ENCODE measurements at regions not wholly inside any gene's neighbourhood (a gene's known extent, or its start where the extent isn't known, plus 50 kb on each side); places are given as distances from the start of the nearest gene placed in this dataset.

GRCh38 chr15:35986191-35986721 is 440.3 kb upstream of the DPH6 start:
- Histone ChIP-seq H3K4me1 (ENCODE audit: insufficient read depth, low read length) (no peaks in the 10 kb centered on the region), H3K9me3 (ENCODE audit: insufficient read depth, low read depth, low read length) (no peaks in the 10 kb centered on the region), H3K27ac (ENCODE audit: low read length) (no peak overlapping the region), H3K9ac (ENCODE audit: low read depth, low read length) (no peak overlapping the region), H3K36me3 (ENCODE audit: insufficient read depth, low read depth, low read length) (no peaks in the 10 kb centered on the region), H3K4me3 (ENCODE audit: low read length) (no peak overlapping the region), H3K27me3 (ENCODE audit: insufficient read depth, low read length) (no peaks in the 10 kb centered on the region)

- Histone ChIP-seq H3K4me1 (ENCODE audit: insufficient read depth, low read length) (no peaks in the 10 kb centered on the region), H3K36me3 (ENCODE audit: insufficient read depth, low read depth, low read length) (no peaks in the 10 kb centered on the region), H3K4me3 (ENCODE audit: low read length) (no peak overlapping the region), H3K27ac (ENCODE audit: low read length) (no peak overlapping the region), H3K9me3 (ENCODE audit: insufficient read depth, low read depth, low read length) (no peaks in the 10 kb centered on the region), H3K9ac (ENCODE audit: low read depth, low read length) (no peak overlapping the region), H3K27me3 (ENCODE audit: insufficient read depth, low read length) (no peaks in the 10 kb centered on the region)
Measured at GRCh38 chr15:35987056-35987455, 441.1 kb upstream of the DPH6 start.

GRCh38 chr15:35991386-35991785 is 445.4 kb upstream of the DPH6 start:
- Histone ChIP-seq H3K9ac (ENCODE audit: low read depth, low read length) (no peak overlapping the region), H3K4me1 (ENCODE audit: insufficient read depth, low read length) (no peaks in the 10 kb centered on the region), H3K9me3 (ENCODE audit: insufficient read depth, low read depth, low read length) (no peaks in the 10 kb centered on the region), H3K27ac (ENCODE audit: low read length) (no peak overlapping the region), H3K27me3 (ENCODE audit: insufficient read depth, low read length) (no peaks in the 10 kb centered on the region), H3K4me3 (ENCODE audit: low read length) (no peak overlapping the region), H3K36me3 (ENCODE audit: insufficient read depth, low read depth, low read length) (no peaks in the 10 kb centered on the region)

DNA sequence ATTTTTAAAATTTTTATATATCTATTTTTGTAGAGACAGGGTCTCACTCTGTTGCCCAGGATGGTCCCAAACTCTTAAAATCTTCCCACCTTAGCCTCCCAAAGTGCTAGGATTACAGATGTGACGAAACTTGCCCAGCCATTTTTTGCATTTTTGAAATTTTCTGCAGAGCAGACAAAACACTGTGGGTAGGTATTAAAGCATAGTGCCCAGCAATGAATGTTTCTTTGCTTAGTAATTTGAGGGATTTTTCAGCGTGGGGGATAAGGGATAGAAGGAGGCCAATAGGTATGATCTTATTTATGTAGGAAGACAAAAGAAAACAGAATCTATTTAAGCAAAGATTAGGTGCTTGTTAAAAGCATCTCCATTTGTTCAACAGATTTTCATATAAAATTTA is 446.8 kb upstream of the DPH6 start:
- Histone ChIP-seq H3K9ac (ENCODE audit: low read depth, low read length) (no peak overlapping the region), H3K36me3 (ENCODE audit: insufficient read depth, low read depth, low read length) (no peaks in the 10 kb centered on the region), H3K4me1 (ENCODE audit: insufficient read depth, low read length) (no peaks in the 10 kb centered on the region), H3K27ac (ENCODE audit: low read length) (no peak overlapping the region), H3K4me3 (ENCODE audit: low read length) (no peak overlapping the region), H3K9me3 (ENCODE audit: insufficient read depth, low read depth, low read length) (no peaks in the 10 kb centered on the region), H3K27me3 (ENCODE audit: insufficient read depth, low read length) (no peaks in the 10 kb centered on the region)

DNA sequence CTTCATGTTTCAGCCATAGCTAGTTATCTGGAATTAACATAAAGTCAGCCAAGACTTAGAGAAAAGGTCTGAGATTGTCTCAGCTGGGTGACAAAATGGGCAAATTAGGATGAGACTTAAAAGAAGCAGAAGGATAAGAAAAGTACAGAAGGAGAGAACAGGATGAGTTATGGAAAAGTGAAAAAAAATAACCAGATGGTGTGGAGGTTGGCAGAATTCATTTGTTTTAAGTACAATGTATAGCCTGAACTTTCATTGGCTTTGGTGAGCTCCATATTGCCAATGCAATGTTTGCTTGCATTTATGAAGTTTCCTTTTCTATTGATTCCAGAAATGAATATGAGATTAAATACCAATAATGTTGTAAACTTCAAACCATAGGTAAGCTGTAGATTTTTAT is 447.2 kb upstream of the DPH6 start:
- no peaks in the 10 kb centered on the region for H3K9me3 ChIP-seq (ENCODE audit: insufficient read depth, low read depth, low read length)
- no peak overlapping the region for H3K4me3 ChIP-seq (ENCODE audit: low read length)
- no peaks in the 10 kb centered on the region for H3K27me3 ChIP-seq (ENCODE audit: insufficient read depth, low read length)
- H3K27ac ChIP-seq (ENCODE audit: low read length), result no peak overlapping the region
- H3K4me1 ChIP-seq (ENCODE audit: insufficient read depth, low read length), result no peaks in the 10 kb centered on the region
- H3K36me3 ChIP-seq (ENCODE audit: insufficient read depth, low read depth, low read length), result no peaks in the 10 kb centered on the region
- no peak overlapping the region for H3K9ac ChIP-seq (ENCODE audit: low read depth, low read length)

DNA sequence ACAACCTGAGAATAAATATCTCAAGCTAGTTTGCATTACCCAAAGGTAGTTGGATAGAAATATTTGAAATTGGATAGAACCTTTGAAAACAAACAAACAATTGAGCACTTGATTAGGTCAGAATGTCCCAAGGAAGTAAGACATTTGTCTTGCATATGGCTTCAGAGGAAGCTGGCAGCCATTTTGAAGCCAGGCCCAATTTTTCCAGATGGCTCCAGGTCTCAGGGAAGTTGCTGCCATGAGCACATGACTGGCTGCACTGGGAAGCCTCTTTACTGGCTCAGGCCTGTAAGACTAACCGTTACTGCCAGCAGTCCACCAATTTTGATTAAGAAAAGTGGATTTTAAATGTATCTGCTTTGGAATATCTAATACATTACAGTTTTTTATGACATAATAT is 448.9 kb upstream of the DPH6 start:
- H3K4me3 ChIP-seq (ENCODE audit: low read length), result no peak overlapping the region
- no peaks in the 10 kb centered on the region for H3K27me3 ChIP-seq (ENCODE audit: insufficient read depth, low read length)
- H3K9me3 ChIP-seq (ENCODE audit: insufficient read depth, low read depth, low read length), result no peaks in the 10 kb centered on the region
- H3K36me3 ChIP-seq (ENCODE audit: insufficient read depth, low read depth, low read length), result no peaks in the 10 kb centered on the region
- no peaks in the 10 kb centered on the region; the same call in 1 of the 2 replicates for H3K4me1 ChIP-seq (ENCODE audit: insufficient read depth, low read length)
- H3K9ac ChIP-seq (ENCODE audit: low read depth, low read length), result no peak overlapping the region
- H3K27ac ChIP-seq (ENCODE audit: low read length), result no peak overlapping the region

- H3K36me3 ChIP-seq (ENCODE audit: insufficient read depth, low read depth, low read length), result no peaks in the 10 kb centered on the region
- no peak overlapping the region for H3K4me3 ChIP-seq (ENCODE audit: low read length)
- H3K9ac ChIP-seq (ENCODE audit: low read depth, low read length), result no peak overlapping the region
- H3K27me3 ChIP-seq (ENCODE audit: insufficient read depth, low read length), result no peaks in the 10 kb centered on the region
- H3K27ac ChIP-seq (ENCODE audit: low read length), result no peak overlapping the region
- H3K9me3 ChIP-seq (ENCODE audit: insufficient read depth, low read depth, low read length), result no peaks in the 10 kb centered on the region
- H3K4me1 ChIP-seq (ENCODE audit: insufficient read depth, low read length), result no peaks in the 10 kb centered on the region; the same call in 1 of the 2 replicates
Measured at GRCh38 chr15:35998663-35999602, 453.0 kb upstream of the DPH6 start.

GRCh38 chr15:36004891-36005490 is 459.0 kb upstream of the DPH6 start:
- H3K4me1 ChIP-seq (ENCODE audit: insufficient read depth, low read length), result no peaks in the 10 kb centered on the region; the same call in 1 of the 2 replicates

DNA sequence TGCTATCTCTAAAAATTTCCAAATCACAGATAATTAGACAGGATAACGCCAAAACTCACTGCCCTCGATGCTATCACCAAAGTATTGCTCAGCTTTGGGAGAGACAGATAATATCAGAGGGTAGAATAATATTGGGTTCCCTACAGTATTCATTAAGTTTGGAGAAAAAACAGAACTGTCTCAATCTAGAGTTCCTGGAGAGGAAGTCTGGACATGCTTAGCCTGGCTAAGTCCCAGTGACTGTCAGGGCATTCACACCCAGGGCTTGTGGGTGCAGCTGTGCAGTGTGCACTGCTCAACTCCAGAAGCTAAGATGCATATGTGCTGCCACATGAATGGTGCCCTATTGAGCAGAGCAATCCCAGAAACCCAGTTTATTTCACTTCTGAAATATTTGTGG is 459.6 kb upstream of the DPH6 start:
- no peaks in the 10 kb centered on the region for H3K27me3 ChIP-seq (ENCODE audit: insufficient read depth, low read length)
- no peak overlapping the region for H3K27ac ChIP-seq (ENCODE audit: low read length)
- no peaks in the 10 kb centered on the region for H3K36me3 ChIP-seq (ENCODE audit: insufficient read depth, low read depth, low read length)
- H3K9ac ChIP-seq (ENCODE audit: low read depth, low read length), result no peak overlapping the region
- no peak overlapping the region for H3K4me3 ChIP-seq (ENCODE audit: low read length)
- H3K4me1 ChIP-seq (ENCODE audit: insufficient read depth, low read length), result no peaks in the 10 kb centered on the region; the same call in 1 of the 2 replicates
- peaks cover 8% of the 10 kb centered on the region; the same call in 1 of the 2 replicates for H3K9me3 ChIP-seq (ENCODE audit: insufficient read depth, low read depth, low read length)

More at GRCh38 chr15:36004891-36005490, 459.0 kb upstream of the DPH6 start:
- Histone ChIP-seq H3K9ac (ENCODE audit: low read depth, low read length) (no peak overlapping the region), H3K27ac (ENCODE audit: low read length) (no peak overlapping the region), H3K9me3 (ENCODE audit: insufficient read depth, low read depth, low read length) (peaks cover 8% of the 10 kb centered on the region; the same call in 1 of the 2 replicates), H3K4me3 (ENCODE audit: low read length) (no peak overlapping the region), H3K36me3 (ENCODE audit: insufficient read depth, low read depth, low read length) (no peaks in the 10 kb centered on the region), H3K27me3 (ENCODE audit: insufficient read depth, low read length) (no peaks in the 10 kb centered on the region)

GRCh38 chr15:36007699-36008098 is 461.7 kb upstream of the DPH6 start:
- Histone ChIP-seq H3K9me3 (ENCODE audit: insufficient read depth, low read depth, low read length) (peaks cover 8% of the 10 kb centered on the region; the same call in 1 of the 2 replicates), H3K36me3 (ENCODE audit: insufficient read depth, low read depth, low read length) (no peaks in the 10 kb centered on the region), H3K9ac (ENCODE audit: low read depth, low read length) (no peak overlapping the region), H3K27ac (ENCODE audit: low read length) (no peak overlapping the region), H3K4me3 (ENCODE audit: low read length) (no peak overlapping the region), H3K27me3 (ENCODE audit: insufficient read depth, low read length) (no peaks in the 10 kb centered on the region), H3K4me1 (ENCODE audit: insufficient read depth, low read length) (no peaks in the 10 kb centered on the region)

- H3K27me3 ChIP-seq (ENCODE audit: insufficient read depth, low read length), result no peaks in the 10 kb centered on the region
- H3K27ac ChIP-seq (ENCODE audit: low read length), result no peak overlapping the region
- H3K9me3 ChIP-seq (ENCODE audit: insufficient read depth, low read depth, low read length), result peaks cover 8% of the 10 kb centered on the region; the same call in 1 of the 2 replicates
- H3K4me3 ChIP-seq (ENCODE audit: low read length), result no peak overlapping the region
- no peaks in the 10 kb centered on the region for H3K36me3 ChIP-seq (ENCODE audit: insufficient read depth, low read depth, low read length)
- no peaks in the 10 kb centered on the region for H3K4me1 ChIP-seq (ENCODE audit: insufficient read depth, low read length)
- no peak overlapping the region for H3K9ac ChIP-seq (ENCODE audit: low read depth, low read length)
Measured at GRCh38 chr15:36008719-36009118, 462.8 kb upstream of the DPH6 start.

All from iPS-20b (cell line).